Liver (tissue), 3 donors: ENCODE measurements at regions not wholly inside any gene's neighbourhood (a gene's known extent, or its start where the extent isn't known, plus 50 kb on each side); places are given as distances from the start of the nearest gene placed in this dataset.

Experiments used
- GABPA ChIP-seq, 2 donors: IDR thresholded peaks in 1 of 2; conservative IDR thresholded peaks in 1 of 2; 2 replicates each; pipeline ENCODE4 v1.6.1; 2016; ENCODE audit warnings: antibody characterized with exemption in 2 of 2, mild to moderate bottlenecking in 1 of 2, moderate library complexity in 1 of 2
- HNF4G ChIP-seq: IDR thresholded peaks from 2 replicates; pipeline ENCODE4 v1.6.1; 2016; ENCODE audit warnings: antibody characterized with exemption
- RAD21 ChIP-seq, 2 donors: IDR thresholded peaks; 2 replicates each; pipeline ENCODE4 v1.6.1; 2016; ENCODE audit warnings: antibody characterized with exemption in 2 of 2, mild to moderate bottlenecking in 2 of 2
- RXRA ChIP-seq, 2 donors: IDR thresholded peaks; 2 replicates each; pipeline ENCODE4 v1.6.1; 2017 to 2018; ENCODE audit warnings: antibody characterized with exemption in 2 of 2, mild to moderate bottlenecking in 1 of 2
- TAF1 ChIP-seq: conservative IDR thresholded peaks from 2 replicates; pipeline ENCODE4 v1.6.1; 2016; ENCODE audit warnings: antibody characterized with exemption, mild to moderate bottlenecking
- YY1 ChIP-seq: IDR thresholded peaks from 2 replicates; pipeline ENCODE4 v1.6.1; 2016; ENCODE audit warnings: antibody characterized with exemption, mild to moderate bottlenecking
- TF ChIP-seq, protein P1 (sequence below): IDR thresholded peaks from 2 replicates; pipeline ENCODE4 v1.6.1; 2016; ENCODE audit warnings: antibody characterized with exemption
- TF ChIP-seq, protein P2 (sequence below): IDR thresholded peaks from 2 replicates; pipeline ENCODE4 v1.6.1; 2016; ENCODE audit warnings: antibody characterized with exemption, mild to moderate bottlenecking
- TF ChIP-seq, protein P3 (sequence below): fragments of 150-350 bp; IDR thresholded peaks from 2 replicates; pipeline ENCODE4 v1.5.1; 2017; ENCODE audit warnings: improper control_type of control experiment, low read depth, low read length; ENCODE audit not compliant: missing input control
- TF ChIP-seq, protein P4 (sequence below): IDR thresholded peaks from 2 replicates; pipeline ENCODE4 v1.6.1; 2016; ENCODE audit warnings: antibody characterized with exemption
- TF ChIP-seq, protein P5 (sequence below): IDR thresholded peaks from 2 replicates; pipeline ENCODE4 v1.6.1; 2016; ENCODE audit warnings: antibody characterized with exemption
- donor health status: healthy.
- donor health status: healthy.

DNA sequence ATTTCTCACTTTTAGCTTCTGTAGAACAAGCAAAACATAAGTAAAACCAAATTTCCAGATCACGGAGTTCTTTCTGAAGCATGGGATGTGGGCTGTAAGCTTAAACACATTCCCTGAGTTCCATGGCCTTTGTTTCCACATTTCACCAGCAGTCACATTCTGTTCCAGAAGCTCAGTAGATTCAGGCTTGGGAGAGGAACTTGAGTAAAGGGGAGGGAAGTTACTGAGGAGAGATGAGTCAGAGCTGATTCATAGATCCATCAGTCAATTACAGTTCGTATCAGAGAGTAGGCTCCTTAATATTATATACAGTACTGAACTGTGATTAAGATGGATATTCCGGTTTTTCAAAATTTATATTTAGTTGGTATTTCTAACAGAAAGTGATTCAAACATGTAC, 614.3 kb downstream of the NCAM2 start:
- TF ChIP-seq YY1 (no peak), RXRA (IDR thresholded peaks at IDR 0.05) (no peak), RAD21 (IDR thresholded peaks at IDR 0.05) (no peak), HNF4G (no peak), GABPA (IDR thresholded peaks at IDR 0.05 in 1 of 2, conservative IDR thresholded peaks at IDR 0.05 in 1 of 2) (no peak), TAF1 (no peak)
- TF ChIP-seq, protein P1, sequence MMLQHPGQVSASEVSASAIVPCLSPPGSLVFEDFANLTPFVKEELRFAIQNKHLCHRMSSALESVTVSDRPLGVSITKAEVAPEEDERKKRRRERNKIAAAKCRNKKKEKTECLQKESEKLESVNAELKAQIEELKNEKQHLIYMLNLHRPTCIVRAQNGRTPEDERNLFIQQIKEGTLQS = no peak
- TF ChIP-seq, protein P2, sequence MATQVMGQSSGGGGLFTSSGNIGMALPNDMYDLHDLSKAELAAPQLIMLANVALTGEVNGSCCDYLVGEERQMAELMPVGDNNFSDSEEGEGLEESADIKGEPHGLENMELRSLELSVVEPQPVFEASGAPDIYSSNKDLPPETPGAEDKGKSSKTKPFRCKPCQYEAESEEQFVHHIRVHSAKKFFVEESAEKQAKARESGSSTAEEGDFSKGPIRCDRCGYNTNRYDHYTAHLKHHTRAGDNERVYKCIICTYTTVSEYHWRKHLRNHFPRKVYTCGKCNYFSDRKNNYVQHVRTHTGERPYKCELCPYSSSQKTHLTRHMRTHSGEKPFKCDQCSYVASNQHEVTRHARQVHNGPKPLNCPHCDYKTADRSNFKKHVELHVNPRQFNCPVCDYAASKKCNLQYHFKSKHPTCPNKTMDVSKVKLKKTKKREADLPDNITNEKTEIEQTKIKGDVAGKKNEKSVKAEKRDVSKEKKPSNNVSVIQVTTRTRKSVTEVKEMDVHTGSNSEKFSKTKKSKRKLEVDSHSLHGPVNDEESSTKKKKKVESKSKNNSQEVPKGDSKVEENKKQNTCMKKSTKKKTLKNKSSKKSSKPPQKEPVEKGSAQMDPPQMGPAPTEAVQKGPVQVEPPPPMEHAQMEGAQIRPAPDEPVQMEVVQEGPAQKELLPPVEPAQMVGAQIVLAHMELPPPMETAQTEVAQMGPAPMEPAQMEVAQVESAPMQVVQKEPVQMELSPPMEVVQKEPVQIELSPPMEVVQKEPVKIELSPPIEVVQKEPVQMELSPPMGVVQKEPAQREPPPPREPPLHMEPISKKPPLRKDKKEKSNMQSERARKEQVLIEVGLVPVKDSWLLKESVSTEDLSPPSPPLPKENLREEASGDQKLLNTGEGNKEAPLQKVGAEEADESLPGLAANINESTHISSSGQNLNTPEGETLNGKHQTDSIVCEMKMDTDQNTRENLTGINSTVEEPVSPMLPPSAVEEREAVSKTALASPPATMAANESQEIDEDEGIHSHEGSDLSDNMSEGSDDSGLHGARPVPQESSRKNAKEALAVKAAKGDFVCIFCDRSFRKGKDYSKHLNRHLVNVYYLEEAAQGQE = no peak
- TF ChIP-seq, protein P3, sequence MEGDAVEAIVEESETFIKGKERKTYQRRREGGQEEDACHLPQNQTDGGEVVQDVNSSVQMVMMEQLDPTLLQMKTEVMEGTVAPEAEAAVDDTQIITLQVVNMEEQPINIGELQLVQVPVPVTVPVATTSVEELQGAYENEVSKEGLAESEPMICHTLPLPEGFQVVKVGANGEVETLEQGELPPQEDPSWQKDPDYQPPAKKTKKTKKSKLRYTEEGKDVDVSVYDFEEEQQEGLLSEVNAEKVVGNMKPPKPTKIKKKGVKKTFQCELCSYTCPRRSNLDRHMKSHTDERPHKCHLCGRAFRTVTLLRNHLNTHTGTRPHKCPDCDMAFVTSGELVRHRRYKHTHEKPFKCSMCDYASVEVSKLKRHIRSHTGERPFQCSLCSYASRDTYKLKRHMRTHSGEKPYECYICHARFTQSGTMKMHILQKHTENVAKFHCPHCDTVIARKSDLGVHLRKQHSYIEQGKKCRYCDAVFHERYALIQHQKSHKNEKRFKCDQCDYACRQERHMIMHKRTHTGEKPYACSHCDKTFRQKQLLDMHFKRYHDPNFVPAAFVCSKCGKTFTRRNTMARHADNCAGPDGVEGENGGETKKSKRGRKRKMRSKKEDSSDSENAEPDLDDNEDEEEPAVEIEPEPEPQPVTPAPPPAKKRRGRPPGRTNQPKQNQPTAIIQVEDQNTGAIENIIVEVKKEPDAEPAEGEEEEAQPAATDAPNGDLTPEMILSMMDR = no peak
- TF ChIP-seq, protein P4, sequence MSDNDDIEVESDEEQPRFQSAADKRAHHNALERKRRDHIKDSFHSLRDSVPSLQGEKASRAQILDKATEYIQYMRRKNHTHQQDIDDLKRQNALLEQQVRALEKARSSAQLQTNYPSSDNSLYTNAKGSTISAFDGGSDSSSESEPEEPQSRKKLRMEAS = no peak
- TF ChIP-seq, protein P5, sequence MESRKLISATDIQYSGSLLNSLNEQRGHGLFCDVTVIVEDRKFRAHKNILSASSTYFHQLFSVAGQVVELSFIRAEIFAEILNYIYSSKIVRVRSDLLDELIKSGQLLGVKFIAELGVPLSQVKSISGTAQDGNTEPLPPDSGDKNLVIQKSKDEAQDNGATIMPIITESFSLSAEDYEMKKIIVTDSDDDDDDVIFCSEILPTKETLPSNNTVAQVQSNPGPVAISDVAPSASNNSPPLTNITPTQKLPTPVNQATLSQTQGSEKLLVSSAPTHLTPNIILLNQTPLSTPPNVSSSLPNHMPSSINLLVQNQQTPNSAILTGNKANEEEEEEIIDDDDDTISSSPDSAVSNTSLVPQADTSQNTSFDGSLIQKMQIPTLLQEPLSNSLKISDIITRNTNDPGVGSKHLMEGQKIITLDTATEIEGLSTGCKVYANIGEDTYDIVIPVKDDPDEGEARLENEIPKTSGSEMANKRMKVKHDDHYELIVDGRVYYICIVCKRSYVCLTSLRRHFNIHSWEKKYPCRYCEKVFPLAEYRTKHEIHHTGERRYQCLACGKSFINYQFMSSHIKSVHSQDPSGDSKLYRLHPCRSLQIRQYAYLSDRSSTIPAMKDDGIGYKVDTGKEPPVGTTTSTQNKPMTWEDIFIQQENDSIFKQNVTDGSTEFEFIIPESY = no peak
